ENCODE measurements at regions not wholly inside any gene's neighbourhood (a gene's known extent, or its start where the extent isn't known, plus 50 kb on each side); places are given as distances from the start of the nearest gene placed in this dataset.
"Not testable (repeated sequence)": the region's sequence is repeated elsewhere in the genome, so short reads cannot be mapped to it uniquely, and the experiment has no call there.

GRCh38 chr15:20368974-20369373 lies 172.6 kb downstream of the GOLGA6L6 start:
- no peak for DNase-seq (ENCODE audit: low read depth in 2 of 2)

- no peak for DNase-seq (ENCODE audit: low read depth in 2 of 2)
Measured at GRCh38 chr15:20367093-20367492, 174.5 kb downstream of the GOLGA6L6 start.

GRCh38 chr15:20363591-20363990 lies 178.0 kb downstream of the GOLGA6L6 start:
- not testable (repeated sequence) for DNase-seq (ENCODE audit: low read depth in 2 of 2)

GRCh38 chr15:20361091-20361490 lies 180.5 kb downstream of the GOLGA6L6 start:
- DNase-seq (ENCODE audit: low read depth in 2 of 2), result no peak

- DNase-seq (ENCODE audit: low read depth in 2 of 2), result no peak
Measured at GRCh38 chr15:20358779-20359414, 182.7 kb downstream of the GOLGA6L6 start.

- DNase-seq (ENCODE audit: low read depth in 2 of 2), result no peak
Measured at GRCh38 chr15:20358066-20358778, 183.4 kb downstream of the GOLGA6L6 start.

- no peak for DNase-seq (ENCODE audit: low read depth in 2 of 2)
Measured at GRCh38 chr15:20357481-20358065, 184.0 kb downstream of the GOLGA6L6 start.

- DNase-seq (ENCODE audit: low read depth in 2 of 2), result no peak
Measured at GRCh38 chr15:20356911-20357480, 184.6 kb downstream of the GOLGA6L6 start.

GRCh38 chr15:20356444-20356910 lies 185.1 kb downstream of the GOLGA6L6 start:
- peak; percentile 55 to 77 for DNase-seq (ENCODE audit: low read depth in 2 of 2)

GRCh38 chr15:20355256-20355868 lies 186.2 kb downstream of the GOLGA6L6 start:
- no peak for DNase-seq (ENCODE audit: low read depth in 2 of 2)

GRCh38 chr15:20354884-20355223 lies 186.7 kb downstream of the GOLGA6L6 start:
- not testable (repeated sequence) for DNase-seq (ENCODE audit: low read depth in 2 of 2)

- DNase-seq (ENCODE audit: low read depth in 2 of 2), result no peak
Measured at GRCh38 chr15:20353966-20354883, 187.4 kb downstream of the GOLGA6L6 start.

- DNase-seq (ENCODE audit: low read depth in 2 of 2), result no peak
Measured at GRCh38 chr15:20352241-20353200, 189.1 kb downstream of the GOLGA6L6 start.

- no peak for DNase-seq (ENCODE audit: low read depth in 2 of 2)
Measured at GRCh38 chr15:20351448-20351971, 190.1 kb downstream of the GOLGA6L6 start.

- no peak for DNase-seq (ENCODE audit: low read depth in 2 of 2)
Measured at GRCh38 chr15:20349774-20350498, 191.7 kb downstream of the GOLGA6L6 start.

GRCh38 chr15:20348900-20349773 lies 192.5 kb downstream of the GOLGA6L6 start:
- no peak for DNase-seq (ENCODE audit: low read depth in 2 of 2)

- DNase-seq (ENCODE audit: low read depth in 2 of 2), result no peak
Measured at GRCh38 chr15:20348291-20348899, 193.2 kb downstream of the GOLGA6L6 start.

Data from stimulated activated CD8-positive, alpha-beta memory T cell treated with anti-CD3 and anti-CD28 coated beads, Interleukin-7, amount 100 ng/mL, for 4 hours (primary cell).